ENCODE measurements at regions not wholly inside any gene's neighbourhood (a gene's known extent, or its start where the extent isn't known, plus 50 kb on each side); places are given as distances from the start of the nearest gene placed in this dataset.
"Not testable (repeated sequence)": the region's sequence is repeated elsewhere in the genome, so short reads cannot be mapped to it uniquely, and the experiment has no call there.

DNA sequence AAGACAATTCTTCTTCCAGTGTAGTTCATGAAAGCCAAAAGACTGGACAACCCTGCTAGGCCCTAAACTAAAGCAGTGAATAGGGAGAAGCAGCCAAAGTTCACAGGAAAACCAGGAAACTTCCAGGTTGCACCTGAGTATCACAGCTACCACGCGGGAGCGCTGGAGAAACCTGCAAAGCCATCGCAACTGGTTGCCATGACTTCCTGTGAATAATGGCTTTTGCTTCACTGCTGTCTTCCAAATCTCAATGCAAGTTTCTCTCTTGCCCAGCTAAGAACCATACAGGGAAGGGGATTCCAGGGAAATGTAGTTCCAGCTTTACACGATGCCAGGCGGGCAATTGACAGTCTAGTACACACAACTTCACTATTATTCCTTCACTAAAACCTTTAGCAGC lies 114.1 kb downstream of the GXYLT1 start:
- no peak for DNase-seq

DNA sequence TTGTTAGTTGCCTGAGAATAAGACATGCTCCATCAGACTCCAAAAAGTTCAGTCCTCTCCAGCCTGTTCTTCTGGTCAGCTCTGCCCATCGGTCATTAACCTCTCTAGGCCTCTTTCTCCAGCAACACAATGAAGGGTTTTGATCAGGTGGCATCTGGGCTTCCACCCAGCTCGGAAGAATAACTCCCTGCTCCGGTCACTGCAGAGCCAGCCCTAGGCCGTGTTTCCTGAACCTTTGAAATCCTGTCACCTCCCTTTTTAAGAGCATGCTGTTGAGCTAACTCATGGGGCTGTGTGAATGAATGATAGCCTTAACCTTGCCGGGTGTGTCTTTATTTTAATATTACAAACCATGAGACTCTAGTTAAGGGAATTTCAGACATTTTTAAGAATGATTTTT lies 117.1 kb downstream of the GXYLT1 start:
- DNase-seq, result no peak

DNA sequence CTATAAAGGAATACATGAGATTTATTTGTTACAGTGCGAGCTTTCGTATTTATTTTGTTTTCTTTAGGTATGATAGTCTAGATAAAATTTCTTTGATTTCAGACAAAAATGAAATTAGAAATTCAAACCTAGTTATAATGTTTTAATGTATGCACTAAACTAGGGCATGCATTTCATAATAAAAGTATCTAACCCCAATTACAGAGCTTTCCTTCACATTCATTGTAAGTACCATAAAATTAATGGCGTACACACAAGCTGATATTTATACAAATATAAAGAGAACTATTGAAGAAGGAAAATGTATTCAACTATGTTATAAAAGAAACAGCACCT lies 120.2 kb downstream of the GXYLT1 start:
- no peak for DNase-seq

- peak; percentile 21 to 56 (median 36) for DNase-seq
Observed at GRCh38 chr12:42023733-42024494, 120.8 kb downstream of the GXYLT1 start.

GRCh38 chr12:42021937-42022336 lies 122.7 kb downstream of the GXYLT1 start:
- DNase-seq, result not testable (repeated sequence)

DNA sequence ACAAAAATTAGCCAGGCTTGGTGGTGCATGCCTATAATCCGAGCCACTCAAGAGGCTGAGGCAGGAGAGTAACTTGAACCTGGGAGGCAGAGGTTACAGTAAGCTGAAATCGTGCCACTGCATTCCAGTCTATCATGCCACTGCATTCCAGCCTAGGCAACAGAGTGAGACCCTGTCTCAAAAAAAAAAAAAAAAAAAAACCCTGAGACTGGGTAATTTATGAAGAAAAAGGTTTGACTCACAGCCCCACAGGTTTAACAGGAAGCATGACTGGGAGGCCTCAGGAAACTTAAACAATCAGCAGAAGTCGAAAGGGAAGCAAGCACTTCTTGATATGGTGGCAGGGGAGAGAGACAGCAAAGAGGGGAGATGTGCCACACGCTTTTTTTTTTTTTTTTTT lies 123.2 kb downstream of the GXYLT1 start:
- DNase-seq, result no peak

DNA sequence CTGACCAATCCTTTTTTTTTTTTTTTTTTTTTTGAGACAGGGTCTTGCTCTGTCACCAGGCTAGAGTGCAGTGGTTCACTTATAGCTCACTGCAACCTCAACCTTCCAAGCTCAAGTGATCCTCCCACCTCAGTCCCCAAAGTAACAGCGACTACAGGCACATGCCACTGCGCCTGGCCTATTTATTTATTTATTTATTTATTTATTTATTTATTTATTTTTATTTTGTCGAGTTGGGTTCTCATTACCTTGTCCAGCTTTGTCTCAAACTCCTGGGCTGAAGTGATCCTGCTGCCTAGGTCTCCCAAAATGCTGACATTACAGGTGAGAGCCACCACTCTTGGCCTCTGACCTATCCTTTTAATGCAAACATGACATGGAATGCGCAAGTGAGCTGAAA lies 124.4 kb downstream of the GXYLT1 start:
- no peak for DNase-seq

DNA sequence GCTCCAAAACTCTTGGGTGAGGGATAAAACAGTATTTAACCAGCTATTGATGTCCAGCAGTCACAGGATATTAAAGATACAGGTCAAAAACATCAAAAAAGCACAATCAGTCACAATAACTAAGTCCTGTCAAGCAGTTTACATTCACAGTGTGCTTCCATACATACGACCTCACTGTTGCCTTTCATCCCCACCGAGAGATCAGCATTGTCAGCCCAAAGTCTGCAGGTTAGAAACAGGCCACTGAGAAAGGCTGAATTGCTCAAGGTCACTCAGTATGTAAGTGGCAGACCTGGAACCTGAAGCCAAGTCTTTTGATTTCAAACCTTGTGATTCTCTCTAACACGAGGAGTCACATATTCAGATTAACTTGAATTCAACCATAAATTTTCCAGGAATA lies 124.9 kb downstream of the GXYLT1 start:
- no peak for DNase-seq

GRCh38 chr12:42017051-42017450 lies 127.6 kb downstream of the GXYLT1 start:
- no peak for DNase-seq

- DNase-seq, result no peak
Observed at GRCh38 chr12:42015051-42015461, 129.6 kb downstream of the GXYLT1 start.

GRCh38 chr12:42012501-42012900 lies 132.2 kb downstream of the GXYLT1 start:
- not testable (repeated sequence) for DNase-seq

- DNase-seq, result no peak
Observed at GRCh38 chr12:42010715-42011114, 134.0 kb downstream of the GXYLT1 start.

GRCh38 chr12:42010257-42010656 lies 134.4 kb downstream of the GXYLT1 start:
- DNase-seq, result no peak

GRCh38 chr12:42008996-42009395 lies 135.7 kb downstream of the GXYLT1 start:
- DNase-seq, result no peak

GRCh38 chr12:42003031-42003430 lies 141.6 kb downstream of the GXYLT1 start:
- DNase-seq, result no peak

DNA sequence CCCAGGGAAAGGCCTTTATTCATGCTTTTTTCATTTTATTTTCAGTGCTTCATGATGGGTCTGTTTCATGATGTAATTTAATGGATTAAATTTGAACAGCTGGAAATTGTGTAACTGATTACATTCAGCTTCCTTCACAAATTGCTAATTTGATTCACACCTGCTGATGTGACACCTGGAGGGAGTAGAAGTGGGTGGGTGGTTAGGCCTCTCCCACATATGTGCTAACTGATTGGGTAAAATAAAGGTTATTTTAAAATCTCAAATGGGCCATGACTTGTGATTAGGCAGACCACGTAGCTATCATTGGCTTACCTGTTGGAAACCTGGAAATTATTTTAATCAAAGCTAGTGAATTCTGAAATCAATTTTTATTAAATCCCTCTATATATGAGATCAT lies 142.1 kb downstream of the GXYLT1 start:
- DNase-seq, result no peak

DNA sequence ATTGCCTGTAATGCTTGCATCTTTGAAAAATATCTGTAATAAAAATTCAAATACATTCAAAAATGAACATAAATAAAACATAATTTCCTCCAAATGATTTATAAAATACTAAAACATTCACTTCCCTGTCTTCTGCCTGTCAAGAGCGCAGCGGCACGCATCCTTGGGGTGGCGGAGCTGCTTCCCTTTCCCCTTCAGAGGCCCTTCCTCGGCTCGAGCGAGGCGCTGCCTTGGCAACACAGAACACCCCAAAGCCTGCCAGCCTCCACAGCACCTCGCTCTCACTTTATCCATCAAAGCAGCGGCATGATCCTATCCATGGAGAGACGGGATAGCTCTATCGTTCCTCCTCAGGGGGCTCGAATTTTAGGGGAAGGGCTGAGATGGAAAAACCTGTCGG lies 146.2 kb downstream of the GXYLT1 start:
- DNase-seq, result no peak

DNA sequence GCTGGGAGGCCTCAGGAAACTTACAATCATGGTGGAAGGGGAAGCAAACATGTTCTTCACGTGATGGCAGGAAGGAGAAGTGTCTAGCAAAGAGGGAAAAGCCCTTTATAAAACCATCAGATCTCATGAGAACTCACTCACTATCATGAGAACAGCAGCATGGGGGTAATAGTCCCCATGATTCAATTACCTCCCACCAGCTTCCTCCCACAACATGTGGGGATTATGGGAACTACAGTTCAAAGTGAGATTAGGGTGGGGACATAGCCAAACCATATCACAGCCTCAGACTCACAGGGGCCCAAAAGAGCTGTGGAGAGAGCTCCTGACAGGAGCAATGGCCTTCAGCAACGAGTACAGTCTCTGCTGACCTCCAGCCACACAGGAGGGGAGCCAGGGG lies 151.4 kb downstream of the GXYLT1 start:
- no peak for DNase-seq

DNA sequence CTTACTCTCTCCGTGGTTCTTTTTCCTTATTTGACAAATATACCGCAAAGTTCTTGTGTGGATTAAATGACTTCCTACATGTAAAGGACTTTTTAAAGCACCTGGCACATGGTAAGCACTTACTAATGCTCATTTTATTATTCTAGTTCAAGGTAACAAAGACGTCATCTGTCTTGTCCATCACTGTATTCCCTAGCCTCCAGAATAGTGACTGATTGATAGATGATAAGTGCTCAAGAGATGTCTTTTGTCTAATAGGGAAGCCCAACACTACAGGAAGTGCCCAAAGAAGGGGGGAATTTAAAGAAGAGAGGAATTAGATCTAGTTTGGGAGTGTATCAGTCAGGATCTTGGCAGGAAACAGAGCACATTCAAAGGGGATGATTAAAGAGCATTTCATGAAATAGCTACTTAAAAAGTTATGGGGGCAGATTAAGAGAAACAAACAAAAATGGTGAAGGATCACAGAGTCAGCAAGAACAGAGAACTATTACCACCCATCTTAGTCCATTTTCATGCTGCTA lies 151.9 kb downstream of the GXYLT1 start:
- DNase-seq, result no peak

- no peak for DNase-seq
Observed at GRCh38 chr12:41992022-41992421, 152.7 kb downstream of the GXYLT1 start.

- DNase-seq, result no peak
Observed at GRCh38 chr12:41988715-41989114, 156.0 kb downstream of the GXYLT1 start.

DNA sequence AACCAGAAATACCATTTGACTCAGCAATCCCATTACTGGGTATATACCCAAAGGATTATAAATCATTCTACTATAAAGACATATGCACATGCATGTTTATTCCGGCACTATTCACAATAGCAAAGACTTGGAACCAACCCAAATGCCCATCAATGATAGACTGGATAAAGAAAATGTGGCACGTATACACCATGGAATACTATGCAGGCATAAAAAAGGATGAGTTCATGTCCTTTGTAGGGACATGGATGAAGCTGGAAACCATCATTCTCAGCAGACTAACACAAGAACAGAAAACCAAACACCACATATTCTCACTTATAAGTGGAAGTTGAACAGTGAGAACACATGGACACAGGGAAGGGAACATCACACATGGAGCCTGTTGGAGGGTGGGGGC lies 158.2 kb downstream of the GXYLT1 start:
- DNase-seq, result not testable (repeated sequence)

- DNase-seq, result no peak
Observed at GRCh38 chr12:41983856-41984255, 160.8 kb downstream of the GXYLT1 start.

DNA sequence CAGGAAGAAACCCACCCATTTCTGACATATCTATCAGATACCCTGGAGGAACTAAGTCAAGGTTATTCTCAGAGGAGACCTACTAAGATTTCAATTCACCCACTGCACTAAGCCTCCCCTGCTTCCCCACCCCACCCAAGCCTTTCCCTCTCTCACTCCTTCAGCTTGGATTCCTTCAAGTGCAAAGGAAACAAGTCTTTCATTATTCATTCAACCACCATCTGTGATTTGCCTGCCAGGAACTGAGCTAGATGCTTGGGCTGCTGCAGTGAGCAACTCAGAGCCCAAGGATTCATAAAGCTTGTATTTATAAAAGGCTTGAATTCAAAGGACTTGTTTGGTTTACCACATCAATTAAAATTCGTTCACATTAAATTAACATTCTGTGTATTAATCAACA lies 161.3 kb downstream of the GXYLT1 start:
- DNase-seq, result no peak

DNA sequence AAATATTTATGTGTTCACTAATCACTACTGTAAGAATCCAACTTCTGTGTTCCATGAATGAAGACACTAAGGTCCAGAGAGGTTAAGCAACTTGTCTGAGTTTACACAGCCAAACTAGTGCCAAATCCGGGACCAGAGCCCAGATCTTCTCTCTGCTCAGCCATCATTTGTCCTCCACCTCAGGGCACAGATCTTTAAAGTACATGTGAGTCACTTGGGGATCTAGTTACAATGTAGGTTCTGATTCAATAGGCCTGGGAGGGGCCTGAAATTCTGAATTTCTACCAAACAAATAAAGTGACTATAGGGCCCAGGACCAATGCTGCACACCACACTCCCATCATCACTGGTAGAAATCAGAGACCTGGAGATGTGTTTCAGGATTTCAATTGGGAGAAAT lies 162.9 kb downstream of the GXYLT1 start:
- DNase-seq, result no peak
